Ovary (tissue), 3 donors: ENCODE measurements at regions not wholly inside any gene's neighbourhood (a gene's known extent, or its start where the extent isn't known, plus 50 kb on each side); places are given as distances from the start of the nearest gene placed in this dataset.

Experiments
- CTCF ChIP-seq, 3 donors: fragments of 450-650 bp in 2 of 3; fragments of 200-600 bp in 1 of 3; IDR thresholded peaks; one replicate each; pipeline versions ENCODE4 v1.5.1 to v1.8.0; 2016 to 2022; ENCODE audit warnings: antibody characterized with exemption in 3 of 3, mild to moderate bottlenecking in 1 of 3
- POLR2A ChIP-seq: fragments of 450-650 bp; IDR thresholded peaks from one replicate; pipeline ENCODE4 v1.6.1; 2017; ENCODE audit warnings: antibody characterized with exemption, mild to moderate bottlenecking, moderate library complexity
- donor health status: DM: no; HTN: no; CAD: no.

- TF ChIP-seq CTCF (IDR thresholded peaks at IDR 0.05), result no peak
- TF ChIP-seq POLR2A, result no peak
These were observed 146.8 kb downstream of the FAM43A start for GRCh38 chr3:194832346-194833104.
